SK-N-SH treated with all-trans-retinoic acid at 6 μM for 48 hours (cell line): ENCODE measurements at regions not wholly inside any gene's neighbourhood (a gene's known extent, or its start where the extent isn't known, plus 50 kb on each side); places are given as distances from the start of the nearest gene placed in this dataset.

Source experiments
- ATAC-seq: fragments of 200-7000 bp; cut with Tn5 transposase; 3 replicates; pipeline ENCODE4 v1.9.1; 2020; ENCODE audit warnings: mild to moderate bottlenecking, moderate library complexity
- BACH2 ChIP-seq: fragments of 250-450 bp; sonication (Bioruptor Pico); IDR thresholded peaks from 2 replicates; pipeline ENCODE4 v1.9.0; 2021; ENCODE audit warnings: mild to moderate bottlenecking, borderline replicate concordance
- CSDC2 ChIP-seq: fragments of 250-450 bp; sonication (Bioruptor Pico); IDR thresholded peaks from 2 replicates; pipeline ENCODE4 v1.5.0; 2020; ENCODE audit warnings: mild to moderate bottlenecking, moderate library complexity
- ESRRG ChIP-seq: fragments of 250-450 bp; sonication (Bioruptor Pico); IDR thresholded peaks from 2 replicates; pipeline ENCODE4 v1.6.1; 2021; ENCODE audit warnings: mild to moderate bottlenecking
- ISL1 ChIP-seq: fragments of 250-450 bp; sonication (Bioruptor Pico); IDR thresholded peaks from 2 replicates; pipeline ENCODE4 v2.1.2; 2022; ENCODE audit warnings: mild to moderate bottlenecking, moderate library complexity
- PATZ1 ChIP-seq: fragments of 250-450 bp; sonication (Bioruptor Pico); IDR thresholded peaks from 2 replicates; pipeline ENCODE4 v1.8.0; 2020; ENCODE audit warnings: mild to moderate bottlenecking, moderate library complexity, borderline replicate concordance
- POU6F1 ChIP-seq: fragments of 250-450 bp; sonication (Bioruptor Pico); IDR thresholded peaks from 2 replicates; pipeline ENCODE4 v1.8.0; 2021; ENCODE audit warnings: low read depth, mild to moderate bottlenecking, moderate library complexity, borderline replicate concordance
- PPARA ChIP-seq: fragments of 250-450 bp; sonication (Bioruptor Pico); IDR thresholded peaks from 2 replicates; pipeline ENCODE4 v1.5.0; 2020; ENCODE audit warnings: mild to moderate bottlenecking, borderline replicate concordance
- RARB ChIP-seq: fragments of 250-450 bp; sonication (Bioruptor Pico); IDR thresholded peaks from 2 replicates; pipeline ENCODE4 v1.8.0; 2021; ENCODE audit warnings: mild to moderate bottlenecking, moderate library complexity
- SNAI2 ChIP-seq: fragments of 250-450 bp; sonication (Bioruptor Pico); IDR thresholded peaks from 2 replicates; pipeline ENCODE4 v1.5.0; 2020; ENCODE audit warnings: mild to moderate bottlenecking, moderate library complexity
- TCF4 ChIP-seq: fragments of 250-450 bp; sonication (Bioruptor Pico); IDR thresholded peaks from 2 replicates; pipeline ENCODE4 v1.8.0; 2021; ENCODE audit warnings: mild to moderate bottlenecking, moderate library complexity, borderline replicate concordance
- TOX ChIP-seq: fragments of 250-450 bp; sonication (Bioruptor Pico); IDR thresholded peaks from 2 replicates; pipeline ENCODE4 v1.8.0; 2021; ENCODE audit warnings: mild to moderate bottlenecking, moderate library complexity, borderline replicate concordance
- TSHZ2 ChIP-seq: fragments of 250-450 bp; sonication (Bioruptor Pico); IDR thresholded peaks from 2 replicates; pipeline ENCODE4 v1.5.0; 2020; ENCODE audit warnings: mild to moderate bottlenecking, moderate library complexity
- ZC3H10 ChIP-seq: fragments of 250-450 bp; sonication (Bioruptor Pico); IDR thresholded peaks from 2 replicates; pipeline ENCODE4 v1.5.1; 2021; ENCODE audit warnings: mild to moderate bottlenecking, moderate library complexity
- ZFP3 ChIP-seq: fragments of 250-450 bp; sonication (Bioruptor Pico); IDR thresholded peaks from 2 replicates; pipeline ENCODE4 v1.5.0; 2020; ENCODE audit warnings: mild to moderate bottlenecking, moderate library complexity
- ZFP30 ChIP-seq: fragments of 450-650 bp; formaldehyde crosslinking; IDR thresholded peaks from 2 replicates; pipeline ENCODE4 v1.5.0; 2022; ENCODE audit warnings: mild to moderate bottlenecking, moderate library complexity
- ZNF565 ChIP-seq: fragments of 450-650 bp; formaldehyde crosslinking; conservative IDR thresholded peaks from 2 replicates; pipeline ENCODE4 v1.5.0; 2020; ENCODE audit warnings: low read depth, mild to moderate bottlenecking, moderate library complexity
- ZNF70 ChIP-seq: fragments of 450-650 bp; formaldehyde crosslinking; IDR thresholded peaks from 2 replicates; pipeline ENCODE4 v1.5.0; 2020; ENCODE audit warnings: mild to moderate bottlenecking, moderate library complexity
- ZNF8 ChIP-seq: fragments of 450-650 bp; formaldehyde crosslinking; IDR thresholded peaks from 2 replicates; pipeline ENCODE4 v1.5.0; 2020; ENCODE audit warnings: mild to moderate bottlenecking, moderate library complexity
- TF ChIP-seq, protein P1 (sequence below): fragments of 250-450 bp; sonication (Bioruptor Pico); IDR thresholded peaks from 2 replicates; pipeline ENCODE4 v1.5.1; 2020; ENCODE audit warnings: low read depth, mild to moderate bottlenecking, moderate library complexity
- TF ChIP-seq, protein P2 (sequence below): fragments of 250-450 bp; sonication (Bioruptor Pico); IDR thresholded peaks from 2 replicates; pipeline ENCODE4 v1.5.1; 2021; ENCODE audit warnings: mild to moderate bottlenecking, moderate library complexity

GRCh38 chr13:79056706-79057105 is 349.3 kb downstream of the RBM26 start:
- no peak for ATAC-seq
- TF ChIP-seq ZFP3 (CRISPR knock-in tag) = no peak
- TF ChIP-seq TSHZ2 (CRISPR knock-in tag) = no peak
- TF ChIP-seq RARB = no peak
- no peak for TF ChIP-seq BACH2 (CRISPR knock-in tag)
- TF ChIP-seq ZNF8 = no peak
- TF ChIP-seq, protein P1, sequence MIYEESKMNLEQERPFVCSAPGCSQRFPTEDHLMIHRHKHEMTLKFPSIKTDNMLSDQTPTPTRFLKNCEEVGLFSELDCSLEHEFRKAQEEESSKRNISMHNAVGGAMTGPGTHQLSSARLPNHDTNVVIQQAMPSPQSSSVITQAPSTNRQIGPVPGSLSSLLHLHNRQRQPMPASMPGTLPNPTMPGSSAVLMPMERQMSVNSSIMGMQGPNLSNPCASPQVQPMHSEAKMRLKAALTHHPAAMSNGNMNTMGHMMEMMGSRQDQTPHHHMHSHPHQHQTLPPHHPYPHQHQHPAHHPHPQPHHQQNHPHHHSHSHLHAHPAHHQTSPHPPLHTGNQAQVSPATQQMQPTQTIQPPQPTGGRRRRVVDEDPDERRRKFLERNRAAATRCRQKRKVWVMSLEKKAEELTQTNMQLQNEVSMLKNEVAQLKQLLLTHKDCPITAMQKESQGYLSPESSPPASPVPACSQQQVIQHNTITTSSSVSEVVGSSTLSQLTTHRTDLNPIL (CRISPR knock-in tag) = no peak
- no peak for TF ChIP-seq ZC3H10 (CRISPR knock-in tag)
- TF ChIP-seq TOX (CRISPR knock-in tag) = no peak
- TF ChIP-seq ESRRG = no peak
- no peak for TF ChIP-seq PATZ1
- TF ChIP-seq PPARA (CRISPR knock-in tag) = no peak
- TF ChIP-seq ZNF70 (CRISPR knock-in tag) = no peak

GRCh38 chr13:79051472-79051871 is 354.6 kb downstream of the RBM26 start:
- ATAC-seq = no peak
- TF ChIP-seq ZFP3 (CRISPR knock-in tag) (no peak), ZC3H10 (CRISPR knock-in tag) (no peak), TSHZ2 (CRISPR knock-in tag) (no peak), CSDC2 (CRISPR knock-in tag) (no peak), ESRRG (no peak), PATZ1 (no peak), ZNF565 (CRISPR knock-in tag) (no peak), TCF4 (CRISPR knock-in tag) (no peak), ISL1 (CRISPR knock-in tag) (no peak), POU6F1 (no peak), RARB (no peak), ZFP30 (CRISPR knock-in tag) (no peak), PPARA (CRISPR knock-in tag) (no peak), BACH2 (CRISPR knock-in tag) (no peak), SNAI2 (no peak), ZNF70 (CRISPR knock-in tag) (no peak)
- TF ChIP-seq, protein P2, sequence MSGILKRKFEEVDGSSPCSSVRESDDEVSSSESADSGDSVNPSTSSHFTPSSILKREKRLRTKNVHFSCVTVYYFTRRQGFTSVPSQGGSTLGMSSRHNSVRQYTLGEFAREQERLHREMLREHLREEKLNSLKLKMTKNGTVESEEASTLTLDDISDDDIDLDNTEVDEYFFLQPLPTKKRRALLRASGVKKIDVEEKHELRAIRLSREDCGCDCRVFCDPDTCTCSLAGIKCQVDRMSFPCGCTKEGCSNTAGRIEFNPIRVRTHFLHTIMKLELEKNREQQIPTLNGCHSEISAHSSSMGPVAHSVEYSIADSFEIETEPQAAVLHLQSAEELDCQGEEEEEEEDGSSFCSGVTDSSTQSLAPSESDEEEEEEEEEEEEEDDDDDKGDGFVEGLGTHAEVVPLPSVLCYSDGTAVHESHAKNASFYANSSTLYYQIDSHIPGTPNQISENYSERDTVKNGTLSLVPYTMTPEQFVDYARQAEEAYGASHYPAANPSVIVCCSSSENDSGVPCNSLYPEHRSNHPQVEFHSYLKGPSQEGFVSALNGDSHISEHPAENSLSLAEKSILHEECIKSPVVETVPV = no peak
- TF ChIP-seq, protein P1 (CRISPR knock-in tag) = no peak
- TF ChIP-seq, all 23 proteins: peak for 0
